ENCODE measurements at regions not wholly inside any gene's neighbourhood (a gene's known extent, or its start where the extent isn't known, plus 50 kb on each side); places are given as distances from the start of the nearest gene placed in this dataset.
A peak's percentile ranks its signal among the peaks of the same experiment; 100 is the strongest.
"Not testable (repeated sequence)": the region's sequence is repeated elsewhere in the genome, so short reads cannot be mapped to it uniquely, and the experiment has no call there.

- Histone ChIP-seq H3K27me3 (peaks cover 0 to 82% (median 71%) of the 10 kb centered on the region in 7 donors), H3K4me1 (peaks cover 0 to 19% (median 13%) of the 10 kb centered on the region in 9 donors), H3K4me3 (peak overlapping the region in 4 of 10 donors; percentile 46 to 51 (median 47))
- H3K36me3 ChIP-seq; H3K9me3 ChIP-seq; intact Hi-C loops (cut with DNase I); ATAC-seq; H3K27ac ChIP-seq: not testable (repeated sequence)
- 5 to 9% methylated on average over 21 of the region's 21 CpGs for WGBS, 2 donors
- peak in 1 of 2 donors; percentile 13 for DNase-seq
Measured at GRCh38 chr9:97222393-97222792, 85.1 kb upstream of the CCDC180 start.

DNA sequence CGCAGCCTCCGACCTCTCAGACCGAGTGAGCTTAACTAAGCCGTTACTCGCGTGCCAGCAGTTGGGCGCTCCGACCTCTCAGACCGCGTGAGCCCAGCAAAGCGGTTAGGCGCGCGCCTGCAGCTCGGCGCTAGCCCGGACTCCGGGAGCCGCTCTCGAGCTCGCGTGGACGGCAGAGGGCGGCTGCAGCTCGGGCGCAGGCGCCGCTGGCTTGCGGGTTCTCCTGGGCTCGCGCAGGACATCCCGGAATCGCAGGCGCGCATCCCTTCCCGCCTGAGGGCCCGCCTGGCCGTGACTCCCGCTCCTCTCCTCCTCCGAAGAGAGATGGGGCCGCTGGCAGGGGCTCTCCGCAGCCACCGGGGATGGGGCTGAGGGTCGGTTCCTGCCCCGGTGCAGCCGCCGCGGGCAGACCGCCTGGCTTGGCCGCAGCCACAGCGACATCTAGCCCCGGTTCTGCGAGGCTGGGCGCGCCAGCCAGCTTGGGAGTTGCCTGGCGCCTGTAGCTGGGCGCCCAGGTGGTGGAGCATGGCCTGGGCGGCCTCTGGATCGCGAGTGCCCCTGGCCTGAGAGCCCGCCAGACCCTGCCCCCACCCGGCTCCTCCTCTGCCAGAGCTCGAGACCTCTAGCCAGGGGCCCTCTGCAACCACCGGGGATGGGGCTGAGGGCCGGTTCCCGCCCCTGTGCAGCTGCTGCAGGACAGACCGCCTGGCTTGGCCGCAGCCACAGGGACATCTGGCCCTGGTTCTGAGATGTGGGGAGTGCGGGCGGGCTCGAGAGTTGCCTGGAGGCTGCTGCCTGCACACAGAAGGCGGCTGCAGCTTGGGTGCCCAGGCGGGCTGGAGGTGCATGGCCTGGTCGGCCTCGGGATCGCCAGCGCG, 85.7 kb upstream of the CCDC180 start:
- Histone ChIP-seq H3K4me1 (peaks cover 0 to 19% (median 13%) of the 10 kb centered on the region in 9 donors), H3K27me3 (peaks cover 0 to 77% (median 67%) of the 10 kb centered on the region in 7 donors), H3K4me3 (peak overlapping the region in 9 of 10 donors; percentile 2 to 51 (median 46))
- H3K9me3 ChIP-seq; intact Hi-C loops (cut with DNase I); H3K36me3 ChIP-seq; H3K27ac ChIP-seq: not testable (repeated sequence)
- ATAC-seq, result peak; percentile 96 to 99 (median 98)
- DNase-seq, result peak; percentile 60 to 74
- 1 to 3% methylated on average over 75 to 76 of the region's 78 CpGs for WGBS, 2 donors
- peak in 4 of 9 donors; percentile 20 to 38 (median 35) for TF ChIP-seq CTCF (IDR thresholded peaks at IDR 0.05)

GRCh38 chr9:97220894-97221477, 86.5 kb upstream of the CCDC180 start:
- no peak for TF ChIP-seq CTCF (IDR thresholded peaks at IDR 0.05)
- Histone ChIP-seq H3K4me3 (peak overlapping the region in 7 of 10 donors; percentile 38 to 51 (median 46)), H3K9me3 (no peaks in the 10 kb centered on the region), H3K27me3 (peaks cover 0 to 74% (median 60%) of the 10 kb centered on the region in 7 donors), H3K36me3 (no peaks in the 10 kb centered on the region), H3K27ac (no peak overlapping the region), H3K4me1 (peaks cover 0 to 19% (median 13%) of the 10 kb centered on the region in 9 donors)
- intact Hi-C loops (cut with DNase I), result no loop called here
- DNase-seq (peak in 1 of 2 donors; percentile 10), ATAC-seq (peak in 7 of 8 donors; percentile 25 to 57 (median 44))
- 2 to 4% methylated on average over 44 of the region's 44 CpGs for WGBS, 2 donors

DNA sequence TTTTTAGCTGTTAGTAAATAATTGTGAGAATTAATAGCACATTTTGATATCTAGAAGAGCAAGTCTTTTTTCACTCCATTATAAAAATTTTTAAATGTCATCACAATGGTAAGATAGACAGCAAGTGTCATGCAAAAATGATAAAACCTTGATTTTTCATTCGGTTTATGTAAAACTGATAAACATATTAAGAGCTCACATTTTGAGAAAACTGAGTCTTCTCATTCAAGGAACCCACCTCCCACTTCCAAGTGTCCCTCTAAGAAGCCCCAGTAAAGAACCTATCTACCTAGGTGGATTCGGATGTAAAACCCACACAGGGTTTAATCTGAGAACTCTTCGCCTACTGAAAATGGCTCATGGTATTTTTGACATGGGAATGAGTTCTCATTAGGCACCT, 87.1 kb upstream of the CCDC180 start:
- H3K4me3 ChIP-seq; ATAC-seq; DNase-seq; H3K9me3 ChIP-seq; intact Hi-C loops (cut with DNase I); H3K27ac ChIP-seq; H3K36me3 ChIP-seq: not testable (repeated sequence)
- 26 to 32% methylated on average over 3 of the region's 3 CpGs for WGBS, 2 donors
- peaks cover 0 to 69% (median 58%) of the 10 kb centered on the region in 7 donors for H3K27me3 ChIP-seq
- peaks cover 0 to 19% (median 13%) of the 10 kb centered on the region in 9 donors for H3K4me1 ChIP-seq

GRCh38 chr9:97219443-97220140, 87.9 kb upstream of the CCDC180 start:
- Histone ChIP-seq H3K4me1 (peaks cover 0 to 19% (median 13%) of the 10 kb centered on the region in 9 donors), H3K27me3 (peaks cover 0 to 61% (median 54%) of the 10 kb centered on the region in 7 donors)
- intact Hi-C loops (cut with DNase I); H3K36me3 ChIP-seq; DNase-seq; H3K9me3 ChIP-seq; H3K27ac ChIP-seq; H3K4me3 ChIP-seq; ATAC-seq: not testable (repeated sequence)
- whole genome bisulfite sequencing, 2 donors, result 51 to 61% methylated on average over 11 to 12 of the region's 12 CpGs

DNA sequence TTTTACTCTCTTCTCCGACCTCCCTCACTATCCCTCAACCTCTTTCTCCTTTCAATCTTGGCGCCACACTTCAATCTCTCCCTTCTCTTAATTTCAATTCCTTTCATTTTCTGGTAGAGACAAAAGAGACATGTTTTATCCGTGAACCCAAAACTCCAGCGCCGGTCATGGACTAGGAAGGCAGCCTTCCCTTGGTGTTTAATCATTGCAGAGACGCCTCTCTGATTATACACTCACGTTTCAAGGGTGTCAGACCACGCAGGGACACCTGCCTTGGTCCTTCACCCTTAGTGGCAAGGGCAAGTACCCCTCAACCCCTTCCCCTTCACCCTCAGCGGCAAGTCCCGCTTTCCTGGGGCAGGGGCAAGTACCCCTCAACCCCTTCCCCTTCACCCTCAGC, 92.3 kb upstream of the CCDC180 start:
- H3K36me3 ChIP-seq; H3K4me1 ChIP-seq; H3K27ac ChIP-seq; DNase-seq; intact Hi-C loops (cut with DNase I); H3K4me3 ChIP-seq; H3K9me3 ChIP-seq; ATAC-seq: not testable (repeated sequence)
- WGBS, 2 donors, result 85 to 89% methylated on average over 9 of the region's 10 CpGs
- peaks cover 0 to 24% (median 15%) of the 10 kb centered on the region in 7 donors for H3K27me3 ChIP-seq

DNA sequence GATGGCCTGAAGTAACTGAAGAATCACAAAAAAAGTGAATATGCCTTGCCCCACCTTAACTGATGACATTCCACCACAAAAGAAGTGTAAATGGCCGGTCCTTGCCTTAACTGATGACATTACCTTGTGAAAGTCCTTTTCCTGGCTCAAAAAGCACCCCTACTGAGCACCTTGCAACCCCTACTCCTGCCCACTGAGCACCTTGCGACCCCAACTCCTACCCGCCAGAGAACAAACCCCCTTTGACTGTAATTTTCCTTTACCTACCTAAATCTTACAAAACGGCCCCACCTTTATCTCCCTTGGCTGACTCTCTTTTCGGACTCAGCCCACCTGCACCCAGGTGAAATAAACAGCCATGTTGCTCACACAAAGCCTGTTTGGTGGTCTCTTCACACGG, 92.9 kb upstream of the CCDC180 start:
- H3K36me3 ChIP-seq; ATAC-seq; H3K27ac ChIP-seq; H3K4me3 ChIP-seq; intact Hi-C loops (cut with DNase I); H3K4me1 ChIP-seq; H3K9me3 ChIP-seq; DNase-seq: not testable (repeated sequence)
- peaks cover 0 to 19% (median 10%) of the 10 kb centered on the region in 7 donors for H3K27me3 ChIP-seq
- 76 to 81% methylated on average over 6 of the region's 6 CpGs for WGBS, 2 donors

- H3K4me1 ChIP-seq; H3K36me3 ChIP-seq; H3K27me3 ChIP-seq; DNase-seq; intact Hi-C loops (cut with DNase I); H3K27ac ChIP-seq; H3K4me3 ChIP-seq: not testable (repeated sequence)
- H3K9me3 ChIP-seq, result peaks cover 0 to 14% (median 0%) of the 10 kb centered on the region in 11 donors
- peak in 4 of 8 donors; percentile 17 to 55 (median 50) for ATAC-seq
- 93 to 96% methylated on average over 12 to 16 of the region's 20 CpGs for WGBS, 2 donors
Measured at GRCh38 chr9:97199683-97200082, 107.8 kb upstream of the CCDC180 start.

All from heart right ventricle (tissue), 16 donors.